ENCODE measurements at regions not wholly inside any gene's neighbourhood (a gene's known extent, or its start where the extent isn't known, plus 50 kb on each side); places are given as distances from the start of the nearest gene placed in this dataset.
"Not testable (repeated sequence)": the region's sequence is repeated elsewhere in the genome, so short reads cannot be mapped to it uniquely, and the experiment has no call there.

- DNase-seq (ENCODE audit: low spot score) = not testable (repeated sequence)
Measured at GRCh38 chr17:26936645-26937044, 357.3 kb upstream of the WSB1 start.

GRCh38 chr17:26937750-26938322 lies 356.1 kb upstream of the WSB1 start:
- not testable (repeated sequence) for DNase-seq (ENCODE audit: low spot score)

- not testable (repeated sequence) for DNase-seq (ENCODE audit: low spot score)
Measured at GRCh38 chr17:26939755-26940154, 354.2 kb upstream of the WSB1 start.

GRCh38 chr17:26940587-26940986 lies 353.3 kb upstream of the WSB1 start:
- DNase-seq (ENCODE audit: low spot score) = not testable (repeated sequence)

GRCh38 chr17:26962255-26963162 lies 331.4 kb upstream of the WSB1 start:
- DNase-seq (ENCODE audit: low spot score) = no peak

- DNase-seq (ENCODE audit: low spot score) = no peak
Measured at GRCh38 chr17:26963163-26963503, 330.8 kb upstream of the WSB1 start.

GRCh38 chr17:26965898-26966624 lies 327.9 kb upstream of the WSB1 start:
- not testable (repeated sequence) for DNase-seq (ENCODE audit: low spot score)

- not testable (repeated sequence) for DNase-seq (ENCODE audit: low spot score)
Measured at GRCh38 chr17:26966625-26967179, 327.2 kb upstream of the WSB1 start.

GRCh38 chr17:26981845-26982425 lies 312.0 kb upstream of the WSB1 start:
- DNase-seq (ENCODE audit: low spot score) = not testable (repeated sequence)

- DNase-seq (ENCODE audit: low spot score) = not testable (repeated sequence)
Measured at GRCh38 chr17:26982563-26982962, 311.4 kb upstream of the WSB1 start.

GRCh38 chr17:26987851-26988250 lies 306.1 kb upstream of the WSB1 start:
- not testable (repeated sequence) for DNase-seq (ENCODE audit: low spot score)

- not testable (repeated sequence) for DNase-seq (ENCODE audit: low spot score)
Measured at GRCh38 chr17:26994648-26995047, 299.3 kb upstream of the WSB1 start.

- not testable (repeated sequence) for DNase-seq (ENCODE audit: low spot score)
Measured at GRCh38 chr17:26996146-26996916, 297.6 kb upstream of the WSB1 start.

GRCh38 chr17:27007734-27008531 lies 286.0 kb upstream of the WSB1 start:
- not testable (repeated sequence) for DNase-seq (ENCODE audit: low spot score)

GRCh38 chr17:27009087-27009486 lies 284.8 kb upstream of the WSB1 start:
- no peak for DNase-seq (ENCODE audit: low spot score)

- DNase-seq (ENCODE audit: low spot score) = not testable (repeated sequence)
Measured at GRCh38 chr17:27010138-27010537, 283.8 kb upstream of the WSB1 start.

- DNase-seq (ENCODE audit: low spot score) = not testable (repeated sequence)
Measured at GRCh38 chr17:27030552-27030951, 263.4 kb upstream of the WSB1 start.

- no peak for DNase-seq (ENCODE audit: low spot score)
Measured at GRCh38 chr17:27038676-27039075, 255.2 kb upstream of the WSB1 start.

- not testable (repeated sequence) for DNase-seq (ENCODE audit: low spot score)
Measured at GRCh38 chr17:27045039-27045438, 248.9 kb upstream of the WSB1 start.

- no peak for DNase-seq (ENCODE audit: low spot score)
Measured at GRCh38 chr17:27049104-27049784, 244.7 kb upstream of the WSB1 start.
